Liver (tissue), 8 donors: ENCODE measurements at regions not wholly inside any gene's neighbourhood (a gene's known extent, or its start where the extent isn't known, plus 50 kb on each side); places are given as distances from the start of the nearest gene placed in this dataset.

Experiments used
- DNase-seq: peaks from one replicate; pipeline ENCODE4 v3.0.0-alpha.2; 2017; ENCODE audit warnings: low spot score
- H3K27ac ChIP-seq, 2 donors: one replicate each; pipeline ENCODE4 v1.7.0; 2013; ENCODE audit warnings: inconsistent platforms in 2 of 2, low read length in 2 of 2, control low read depth in 1 of 2, low read depth in 1 of 2, mild to moderate bottlenecking in 1 of 2
- H3K27me3 ChIP-seq, 4 donors: one replicate each; pipeline versions ENCODE4 v1.6.1 to v1.7.0; 2013; ENCODE audit warnings: low read length in 3 of 4, inconsistent platforms in 1 of 4, mild to moderate bottlenecking in 1 of 4, moderate library complexity in 1 of 4; ENCODE audit not compliant: control insufficient read depth in 4 of 4, insufficient read depth in 4 of 4
- H3K36me3 ChIP-seq, 4 donors: one replicate each; pipeline versions ENCODE4 v1.6.1 to v1.7.0; 2013; ENCODE audit warnings: low read length in 3 of 4, mild to moderate bottlenecking in 3 of 4, low read depth in 1 of 4, moderate library complexity in 1 of 4; ENCODE audit not compliant: control insufficient read depth in 4 of 4, insufficient read depth in 3 of 4
- H3K4me1 ChIP-seq, 4 donors: one replicate each; pipeline versions ENCODE4 v1.6.1 to v1.7.0; 2013; ENCODE audit warnings: low read length in 3 of 4, mild to moderate bottlenecking in 3 of 4, moderate library complexity in 1 of 4; ENCODE audit not compliant: control insufficient read depth in 4 of 4, insufficient read depth in 4 of 4
- H3K4me3 ChIP-seq, 3 donors: one replicate each; pipeline versions ENCODE4 v1.6.1 to v1.7.0; 2013; ENCODE audit warnings: low read length in 3 of 3, control low read depth in 1 of 3, low read depth in 1 of 3, mild to moderate bottlenecking in 1 of 3
- H3K9ac ChIP-seq, 2 donors: one replicate each; pipeline ENCODE4 v1.7.0; 2013; ENCODE audit warnings: low read length in 2 of 2, mild to moderate bottlenecking in 2 of 2, moderate library complexity in 2 of 2, control low read depth in 1 of 2, low read depth in 1 of 2
- H3K9me3 ChIP-seq, 4 donors: one replicate each; pipeline versions ENCODE4 v1.6.1 to v1.7.0; 2013; ENCODE audit warnings: low read length in 3 of 4; ENCODE audit not compliant: control insufficient read depth in 4 of 4
- EGR1 ChIP-seq, 2 donors: IDR thresholded peaks; 2 replicates each; pipeline ENCODE4 v1.6.1; 2016 to 2018; ENCODE audit warnings: antibody characterized with exemption in 2 of 2, low read depth in 2 of 2
- FOXA1 ChIP-seq: IDR thresholded peaks from 2 replicates; pipeline ENCODE4 v1.6.1; 2016; ENCODE audit warnings: antibody characterized with exemption
- FOXA2 ChIP-seq: IDR thresholded peaks from 2 replicates; pipeline ENCODE4 v1.6.1; 2016; ENCODE audit warnings: antibody characterized with exemption
- GABPA ChIP-seq, 2 donors: IDR thresholded peaks in 1 of 2; conservative IDR thresholded peaks in 1 of 2; 2 replicates each; pipeline ENCODE4 v1.6.1; 2016; ENCODE audit warnings: antibody characterized with exemption in 2 of 2, mild to moderate bottlenecking in 1 of 2, moderate library complexity in 1 of 2
- HNF4A ChIP-seq, 2 donors: conservative IDR thresholded peaks; 2 replicates each; pipeline ENCODE4 v1.6.1; 2016; ENCODE audit warnings: antibody characterized with exemption in 2 of 2, mild to moderate bottlenecking in 2 of 2
- HNF4G ChIP-seq: IDR thresholded peaks from 2 replicates; pipeline ENCODE4 v1.6.1; 2016; ENCODE audit warnings: antibody characterized with exemption
- JUND ChIP-seq, 2 donors: IDR thresholded peaks; 2 replicates each; pipeline ENCODE4 v1.6.1; 2016; ENCODE audit warnings: antibody characterized with exemption in 2 of 2
- NR2F2 ChIP-seq: IDR thresholded peaks from 2 replicates; pipeline ENCODE4 v1.6.1; 2016; ENCODE audit warnings: antibody characterized with exemption
- RAD21 ChIP-seq, 2 donors: IDR thresholded peaks; 2 replicates each; pipeline ENCODE4 v1.6.1; 2016; ENCODE audit warnings: antibody characterized with exemption in 2 of 2, mild to moderate bottlenecking in 2 of 2
- RXRA ChIP-seq, 2 donors: IDR thresholded peaks; 2 replicates each; pipeline ENCODE4 v1.6.1; 2017 to 2018; ENCODE audit warnings: antibody characterized with exemption in 2 of 2, mild to moderate bottlenecking in 1 of 2
- SP1 ChIP-seq: IDR thresholded peaks from 2 replicates; pipeline ENCODE4 v1.6.1; 2018; ENCODE audit warnings: antibody characterized with exemption, mild to moderate bottlenecking
- TAF1 ChIP-seq: conservative IDR thresholded peaks from 2 replicates; pipeline ENCODE4 v1.6.1; 2016; ENCODE audit warnings: antibody characterized with exemption, mild to moderate bottlenecking
- YY1 ChIP-seq: IDR thresholded peaks from 2 replicates; pipeline ENCODE4 v1.6.1; 2016; ENCODE audit warnings: antibody characterized with exemption, mild to moderate bottlenecking
- whole genome bisulfite sequencing: extraction: QIAGEN DNeasy Blood & Tissue Kit; methylation state at CpG from one replicate; pipeline ENCODE4 v1.1.7; 2013; 5-methylcytosine and 5-hydroxymethylcytosine counted together
- TF ChIP-seq, protein P1 (sequence below): fragments of 150-350 bp; IDR thresholded peaks from 2 replicates; pipeline ENCODE4 v1.5.1; 2017; ENCODE audit warnings: improper control_type of control experiment, low read depth, low read length; ENCODE audit not compliant: missing input control
- TF ChIP-seq, protein P2 (sequence below): IDR thresholded peaks from 2 replicates; pipeline ENCODE4 v1.6.1; 2016; ENCODE audit warnings: antibody characterized with exemption, mild to moderate bottlenecking
- TF ChIP-seq, protein P3 (sequence below): IDR thresholded peaks from 2 replicates; pipeline ENCODE4 v1.6.1; 2016; ENCODE audit warnings: antibody characterized with exemption
- TF ChIP-seq, protein P4 (sequence below): IDR thresholded peaks from 2 replicates; pipeline ENCODE4 v1.6.1; 2016; ENCODE audit warnings: antibody characterized with exemption
- TF ChIP-seq, protein P5 (sequence below): IDR thresholded peaks from 2 replicates; pipeline ENCODE4 v1.6.1; 2016; ENCODE audit warnings: antibody characterized with exemption
- donor health status: healthy.
- donor health status: healthy.
- donor health status: healthy.
- donor health status: healthy.
- donor health status: healthy.

DNA sequence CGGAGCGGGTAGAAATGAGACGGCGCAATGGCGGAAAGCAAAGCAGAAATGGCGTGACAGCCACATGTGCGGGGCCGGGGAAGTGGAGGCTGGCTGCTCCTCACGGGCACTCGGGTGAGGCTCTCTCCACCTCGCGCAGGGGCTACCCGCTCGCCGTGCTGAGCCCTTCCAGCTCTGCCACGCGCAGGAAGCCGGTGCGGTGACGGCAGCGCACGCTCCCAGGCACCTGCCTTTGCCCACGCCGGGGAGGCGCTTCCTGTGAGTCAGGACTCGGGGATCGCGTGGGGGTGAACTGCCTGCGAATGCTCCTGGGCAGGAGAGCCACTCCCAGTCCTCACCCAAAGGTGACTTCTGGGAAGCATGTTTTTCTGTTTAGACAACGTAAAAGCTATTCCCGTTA, 431.2 kb downstream of the GLRX3 start:
- Histone ChIP-seq H3K4me3 (no peak overlapping the region), H3K9me3 (no peaks in the 10 kb centered on the region), H3K27me3 (no peaks in the 10 kb centered on the region), H3K27ac (no peak overlapping the region), H3K36me3 (no peaks in the 10 kb centered on the region), H3K9ac (no peak overlapping the region), H3K4me1 (no peaks in the 10 kb centered on the region)
- 91% methylated on average over 31 of the region's 31 CpGs for WGBS
- DNase-seq = no peak
- TF ChIP-seq, protein P1, sequence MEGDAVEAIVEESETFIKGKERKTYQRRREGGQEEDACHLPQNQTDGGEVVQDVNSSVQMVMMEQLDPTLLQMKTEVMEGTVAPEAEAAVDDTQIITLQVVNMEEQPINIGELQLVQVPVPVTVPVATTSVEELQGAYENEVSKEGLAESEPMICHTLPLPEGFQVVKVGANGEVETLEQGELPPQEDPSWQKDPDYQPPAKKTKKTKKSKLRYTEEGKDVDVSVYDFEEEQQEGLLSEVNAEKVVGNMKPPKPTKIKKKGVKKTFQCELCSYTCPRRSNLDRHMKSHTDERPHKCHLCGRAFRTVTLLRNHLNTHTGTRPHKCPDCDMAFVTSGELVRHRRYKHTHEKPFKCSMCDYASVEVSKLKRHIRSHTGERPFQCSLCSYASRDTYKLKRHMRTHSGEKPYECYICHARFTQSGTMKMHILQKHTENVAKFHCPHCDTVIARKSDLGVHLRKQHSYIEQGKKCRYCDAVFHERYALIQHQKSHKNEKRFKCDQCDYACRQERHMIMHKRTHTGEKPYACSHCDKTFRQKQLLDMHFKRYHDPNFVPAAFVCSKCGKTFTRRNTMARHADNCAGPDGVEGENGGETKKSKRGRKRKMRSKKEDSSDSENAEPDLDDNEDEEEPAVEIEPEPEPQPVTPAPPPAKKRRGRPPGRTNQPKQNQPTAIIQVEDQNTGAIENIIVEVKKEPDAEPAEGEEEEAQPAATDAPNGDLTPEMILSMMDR = no peak
- TF ChIP-seq, protein P2, sequence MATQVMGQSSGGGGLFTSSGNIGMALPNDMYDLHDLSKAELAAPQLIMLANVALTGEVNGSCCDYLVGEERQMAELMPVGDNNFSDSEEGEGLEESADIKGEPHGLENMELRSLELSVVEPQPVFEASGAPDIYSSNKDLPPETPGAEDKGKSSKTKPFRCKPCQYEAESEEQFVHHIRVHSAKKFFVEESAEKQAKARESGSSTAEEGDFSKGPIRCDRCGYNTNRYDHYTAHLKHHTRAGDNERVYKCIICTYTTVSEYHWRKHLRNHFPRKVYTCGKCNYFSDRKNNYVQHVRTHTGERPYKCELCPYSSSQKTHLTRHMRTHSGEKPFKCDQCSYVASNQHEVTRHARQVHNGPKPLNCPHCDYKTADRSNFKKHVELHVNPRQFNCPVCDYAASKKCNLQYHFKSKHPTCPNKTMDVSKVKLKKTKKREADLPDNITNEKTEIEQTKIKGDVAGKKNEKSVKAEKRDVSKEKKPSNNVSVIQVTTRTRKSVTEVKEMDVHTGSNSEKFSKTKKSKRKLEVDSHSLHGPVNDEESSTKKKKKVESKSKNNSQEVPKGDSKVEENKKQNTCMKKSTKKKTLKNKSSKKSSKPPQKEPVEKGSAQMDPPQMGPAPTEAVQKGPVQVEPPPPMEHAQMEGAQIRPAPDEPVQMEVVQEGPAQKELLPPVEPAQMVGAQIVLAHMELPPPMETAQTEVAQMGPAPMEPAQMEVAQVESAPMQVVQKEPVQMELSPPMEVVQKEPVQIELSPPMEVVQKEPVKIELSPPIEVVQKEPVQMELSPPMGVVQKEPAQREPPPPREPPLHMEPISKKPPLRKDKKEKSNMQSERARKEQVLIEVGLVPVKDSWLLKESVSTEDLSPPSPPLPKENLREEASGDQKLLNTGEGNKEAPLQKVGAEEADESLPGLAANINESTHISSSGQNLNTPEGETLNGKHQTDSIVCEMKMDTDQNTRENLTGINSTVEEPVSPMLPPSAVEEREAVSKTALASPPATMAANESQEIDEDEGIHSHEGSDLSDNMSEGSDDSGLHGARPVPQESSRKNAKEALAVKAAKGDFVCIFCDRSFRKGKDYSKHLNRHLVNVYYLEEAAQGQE = no peak
- TF ChIP-seq TAF1 (no peak), RXRA (IDR thresholded peaks at IDR 0.05) (no peak), HNF4G (no peak), SP1 (no peak), JUND (IDR thresholded peaks at IDR 0.05) (no peak), HNF4A (conservative IDR thresholded peaks at IDR 0.05) (no peak), RAD21 (IDR thresholded peaks at IDR 0.05) (no peak), YY1 (no peak), EGR1 (IDR thresholded peaks at IDR 0.05; ENCODE audit: low read depth in 2 of 2) (no peak), FOXA2 (no peak), NR2F2 (no peak), FOXA1 (no peak), GABPA (IDR thresholded peaks at IDR 0.05 in 1 of 2, conservative IDR thresholded peaks at IDR 0.05 in 1 of 2) (no peak)
- TF ChIP-seq, protein P3, sequence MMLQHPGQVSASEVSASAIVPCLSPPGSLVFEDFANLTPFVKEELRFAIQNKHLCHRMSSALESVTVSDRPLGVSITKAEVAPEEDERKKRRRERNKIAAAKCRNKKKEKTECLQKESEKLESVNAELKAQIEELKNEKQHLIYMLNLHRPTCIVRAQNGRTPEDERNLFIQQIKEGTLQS = no peak
- TF ChIP-seq, protein P4, sequence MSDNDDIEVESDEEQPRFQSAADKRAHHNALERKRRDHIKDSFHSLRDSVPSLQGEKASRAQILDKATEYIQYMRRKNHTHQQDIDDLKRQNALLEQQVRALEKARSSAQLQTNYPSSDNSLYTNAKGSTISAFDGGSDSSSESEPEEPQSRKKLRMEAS = no peak
- TF ChIP-seq, protein P5, sequence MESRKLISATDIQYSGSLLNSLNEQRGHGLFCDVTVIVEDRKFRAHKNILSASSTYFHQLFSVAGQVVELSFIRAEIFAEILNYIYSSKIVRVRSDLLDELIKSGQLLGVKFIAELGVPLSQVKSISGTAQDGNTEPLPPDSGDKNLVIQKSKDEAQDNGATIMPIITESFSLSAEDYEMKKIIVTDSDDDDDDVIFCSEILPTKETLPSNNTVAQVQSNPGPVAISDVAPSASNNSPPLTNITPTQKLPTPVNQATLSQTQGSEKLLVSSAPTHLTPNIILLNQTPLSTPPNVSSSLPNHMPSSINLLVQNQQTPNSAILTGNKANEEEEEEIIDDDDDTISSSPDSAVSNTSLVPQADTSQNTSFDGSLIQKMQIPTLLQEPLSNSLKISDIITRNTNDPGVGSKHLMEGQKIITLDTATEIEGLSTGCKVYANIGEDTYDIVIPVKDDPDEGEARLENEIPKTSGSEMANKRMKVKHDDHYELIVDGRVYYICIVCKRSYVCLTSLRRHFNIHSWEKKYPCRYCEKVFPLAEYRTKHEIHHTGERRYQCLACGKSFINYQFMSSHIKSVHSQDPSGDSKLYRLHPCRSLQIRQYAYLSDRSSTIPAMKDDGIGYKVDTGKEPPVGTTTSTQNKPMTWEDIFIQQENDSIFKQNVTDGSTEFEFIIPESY = no peak
